Endothelial cell of umbilical vein (primary cell): ENCODE measurements at regions not wholly inside any gene's neighbourhood (a gene's known extent, or its start where the extent isn't known, plus 50 kb on each side); places are given as distances from the start of the nearest gene placed in this dataset.
A peak's percentile ranks its signal among the peaks of the same experiment; 100 is the strongest.

Source experiments
- BruUV-seq: library from RNA; stranded (reverse); fragments of 400-500 nt; replicated peaks from 2 replicates; lab custom pipeline; 2021; lab: Mats Ljungman, UMichigan
- CTCF ChIA-PET: fragments of 300-600, 350-600 bp; sonication (Branson Sonifier 250); formaldehyde crosslinking; loops from one replicate; lab custom pipeline; 2021; ENCODE audit warnings: antibody characterized with exemption, inconsistent platforms; lab: Charles Lee
- POLR2A ChIA-PET: fragments of 300-600, 350-600 bp; sonication (Branson Sonifier 250); formaldehyde crosslinking; loops from one replicate; lab custom pipeline; 2021; ENCODE audit warnings: antibody characterized with exemption, inconsistent platforms; lab: Charles Lee
- DNase-seq: peaks from one replicate; pipeline ENCODE4 v3.0.0-alpha.2; 2011; ENCODE audit warnings: low read depth, low spot score
- FAIRE-seq: peaks from 2 replicates; lab custom pipeline; 2011; peaks lifted over from hg19 to GRCh38; lab: Jason Lieb, UNC
- H2AFZ ChIP-seq: 2 replicates; pipeline ENCODE4 v1.6.0; 2012; ENCODE audit warnings: low read depth, low read length, control low read depth, inconsistent platforms
- H3K27ac ChIP-seq: 2 replicates; pipeline ENCODE4 v1.5.1; 2011; ENCODE audit warnings: low read depth, mild to moderate bottlenecking, control low read depth, low read length, moderate library complexity; ENCODE audit not compliant: insufficient read depth
- H3K27me3 ChIP-seq, 2 experiments: 2 replicates each; pipeline versions ENCODE4 v1.6.0 to v1.6.1; 2011; ENCODE audit warnings: low read length in 2 of 2, mixed read lengths in 1 of 2; ENCODE audit not compliant: control insufficient read depth in 2 of 2, insufficient read depth in 2 of 2
- H3K36me3 ChIP-seq, 2 experiments: 2 replicates in 1 of 2; 3 replicates in 1 of 2; pipeline ENCODE4 v1.5.1; 2011; ENCODE audit warnings: low read length in 2 of 2, mild to moderate bottlenecking in 1 of 2, moderate library complexity in 1 of 2; ENCODE audit not compliant: control insufficient read depth in 2 of 2, insufficient read depth in 2 of 2; ENCODE audit errors: extremely low read depth in 1 of 2
- H3K4me1 ChIP-seq: 3 replicates; pipeline ENCODE4 v1.5.1; 2011; ENCODE audit warnings: mild to moderate bottlenecking, low read length; ENCODE audit not compliant: control insufficient read depth, insufficient read depth; ENCODE audit errors: extremely low read depth
- H3K4me2 ChIP-seq: 2 replicates; pipeline ENCODE4 v1.6.1; 2011; ENCODE audit warnings: low read length, control low read depth, mixed read lengths; ENCODE audit not compliant: insufficient read depth
- H3K4me3 ChIP-seq, 3 experiments: fragments of 200-600 bp in 1 of 3; sonication (generic), shearing (Covaris generic) in 1 of 3; replicated peaks in 1 of 3; 2 replicates each; pipeline ENCODE4 v1.5.1; 2011 to 2016; ENCODE audit warnings: control low read depth in 3 of 3, low read length in 3 of 3, mild to moderate bottlenecking in 2 of 3, inconsistent platforms in 1 of 3, low read depth in 1 of 3, moderate library complexity in 1 of 3; ENCODE audit not compliant: insufficient read depth in 1 of 3
- H3K79me2 ChIP-seq: 2 replicates; pipeline ENCODE4 v1.6.0; 2012; ENCODE audit warnings: low read length, inconsistent platforms; ENCODE audit not compliant: control insufficient read depth, insufficient read depth
- H3K9ac ChIP-seq: replicated peaks from 2 replicates; pipeline ENCODE3; 2011; ENCODE audit warnings: low read length, control low read depth; ENCODE audit not compliant: insufficient read depth; ENCODE audit errors: extremely low read depth
- H3K9me1 ChIP-seq: replicated peaks from 3 replicates; pipeline ENCODE4 v1.6.0; 2011; ENCODE audit warnings: mild to moderate bottlenecking, low read length; ENCODE audit not compliant: control insufficient read depth, insufficient read depth; ENCODE audit errors: extremely low read depth
- H3K9me3 ChIP-seq: replicated peaks from 2 replicates; pipeline ENCODE4 v1.5.1; 2012; ENCODE audit warnings: low read length, inconsistent platforms; ENCODE audit not compliant: control insufficient read depth, insufficient read depth
- H4K20me1 ChIP-seq: replicated peaks from 2 replicates; pipeline ENCODE3; 2011; ENCODE audit warnings: mild to moderate bottlenecking, low read length; ENCODE audit not compliant: control insufficient read depth, insufficient read depth; ENCODE audit errors: extremely low read depth
- FOS ChIP-seq: IDR thresholded peaks from 2 replicates; pipeline ENCODE4 v1.6.1; 2011; ENCODE audit warnings: mild to moderate bottlenecking, low read length, moderate library complexity, borderline replicate concordance; ENCODE audit not compliant: insufficient read depth
- GATA2 ChIP-seq: IDR thresholded peaks from 2 replicates; pipeline ENCODE4 v1.7.0; 2011; ENCODE audit warnings: low read depth, mild to moderate bottlenecking, moderate library complexity, mixed read lengths, low read length; ENCODE audit not compliant: insufficient read length, insufficient read depth
- MYC ChIP-seq: IDR thresholded peaks from one replicate; pipeline ENCODE4 v1.6.1; 2011; ENCODE audit warnings: mild to moderate bottlenecking, low read depth, low read length
- POLR2A ChIP-seq: IDR thresholded peaks from 2 replicates; pipeline ENCODE4 v1.6.1; 2012; ENCODE audit warnings: low read depth, mild to moderate bottlenecking, control low read depth, low read length
- POLR2AphosphoS5 ChIP-seq: IDR thresholded peaks from 2 replicates; pipeline ENCODE4 v1.6.1; 2012; ENCODE audit warnings: low read depth, mild to moderate bottlenecking, control low read depth, low read length, moderate library complexity; ENCODE audit not compliant: insufficient read depth
- dilution Hi-C: fragments of 300-500 bp; cut with MboI; formaldehyde crosslinking; loops from one replicate; pipeline ENCODE4 v1.15.0; 2019; ENCODE audit warnings: low sequenced_read_pairs; ENCODE audit not compliant: extremely low pct_ligation_motif_present
- intact Hi-C: fragments of 100-400 bp; cut with micrococcal nuclease; formaldehyde crosslinking; loops from one replicate; pipeline ENCODE4 v1.10.0; 2022
- TF ChIP-seq, protein P1 (sequence below), 2 donors: IDR thresholded peaks; 1 replicate in 1 of 2; 2 replicates in 1 of 2; pipeline ENCODE4 v1.5.1; 2011; ENCODE audit warnings: low read length in 2 of 2, mild to moderate bottlenecking in 2 of 2, moderate library complexity in 2 of 2, control low read depth in 1 of 2, inconsistent platforms in 1 of 2, low read depth in 1 of 2; ENCODE audit not compliant: insufficient read depth in 1 of 2; ENCODE audit errors: extremely low read depth in 1 of 2

DNA sequence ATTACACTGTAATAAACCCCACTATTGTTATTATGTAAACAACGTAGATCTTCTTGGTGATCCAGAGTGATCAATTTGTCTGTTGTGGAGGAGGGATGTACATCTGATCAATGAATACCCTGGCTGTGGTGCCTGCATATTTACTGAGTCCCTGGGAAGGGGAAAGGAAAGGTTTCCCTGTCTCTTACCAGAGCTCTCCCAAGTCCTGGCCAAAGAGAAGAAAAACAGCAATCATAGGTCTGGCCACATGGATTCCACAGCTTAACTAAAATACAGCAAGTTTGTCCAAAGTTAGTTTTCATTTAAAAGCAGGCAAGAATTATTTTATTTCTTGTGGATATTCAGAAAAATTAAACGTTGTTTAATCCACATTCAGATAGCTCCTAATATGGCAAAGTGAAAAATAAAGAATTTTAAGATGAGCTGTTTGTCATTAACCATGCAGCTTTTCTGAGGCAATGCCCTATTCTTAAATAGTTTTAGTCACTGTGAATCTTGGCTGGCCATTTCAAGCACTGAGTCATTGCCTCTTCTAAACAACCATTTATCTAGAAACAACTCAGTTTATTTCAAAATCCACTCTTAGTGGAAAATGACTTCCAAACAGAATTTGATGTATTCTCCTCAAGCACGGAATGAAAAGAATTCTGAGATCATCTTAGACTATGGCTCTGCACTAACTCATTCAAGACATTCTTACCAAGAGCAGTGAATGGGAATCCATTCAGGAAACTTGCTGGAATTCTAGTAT lies 1004.4 kb upstream of the CDH2 start:
- DNase-seq, result peak; percentile 71
- Histone ChIP-seq H3K9ac (no peak overlapping the region), H2AFZ (peak overlapping the region; percentile 84), H3K4me1 (peaks cover 14% of the 10 kb centered on the region), H3K27ac (peak overlapping the region; percentile 69), H3K79me2 (no peaks in the 10 kb centered on the region), H3K4me2 (peak overlapping the region; percentile 63), H4K20me1 (no peaks in the 10 kb centered on the region), H3K4me3 (no peak overlapping the region), H3K36me3 (no peaks in the 10 kb centered on the region), H3K9me3 (no peaks in the 10 kb centered on the region), H3K9me1 (no peaks in the 10 kb centered on the region), H3K27me3 (no peaks in the 10 kb centered on the region)
- BruUV-seq, result TSS peak; percentile 72
- ChIA-PET CTCF (interaction anchor here (0.7 to 1.6 kb wide), 4 partner anchors 9 to 186 kb away, joined by 3 to 5 read pairs (median 3); no protein-coding TSS in a partner anchor), POLR2A (no interaction called here)
- intact Hi-C loops (no loop called here), dilution Hi-C loops (no loop called here)
- peak; percentile 75 for FAIRE-seq
- TF ChIP-seq FOS, result peak; percentile 56
- no peak for TF ChIP-seq GATA2
- TF ChIP-seq POLR2AphosphoS5, result no peak
- TF ChIP-seq MYC, result no peak
- no peak for TF ChIP-seq POLR2A

DNA sequence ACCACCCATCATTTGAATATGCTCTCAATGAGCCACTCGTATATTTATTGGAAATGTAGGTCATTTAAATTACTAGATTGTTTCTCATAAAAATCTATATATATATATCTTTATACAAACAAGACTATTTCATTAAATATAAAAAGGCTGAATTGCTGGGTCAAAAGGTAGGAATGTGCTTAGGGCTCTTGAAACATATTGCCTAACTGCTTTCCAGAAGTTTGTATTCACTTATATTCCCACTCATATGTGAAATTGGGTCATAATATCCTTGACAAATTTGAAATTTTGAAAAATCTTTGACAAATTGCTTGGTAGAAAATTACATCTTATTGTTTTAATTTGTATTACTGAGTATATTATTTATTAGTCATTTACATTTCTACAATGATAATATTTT lies 999.8 kb upstream of the CDH2 start:
- no TSS peak for BruUV-seq

More for the DNA sequence above, 999.8 kb upstream of the CDH2 start:
- Histone ChIP-seq H3K36me3 (no peaks in the 10 kb centered on the region), H3K4me2 (no peak overlapping the region), H3K9me1 (no peaks in the 10 kb centered on the region), H3K27ac (no peak overlapping the region), H4K20me1 (no peaks in the 10 kb centered on the region), H3K79me2 (no peaks in the 10 kb centered on the region), H3K4me1 (peaks cover 9% of the 10 kb centered on the region), H3K9me3 (no peaks in the 10 kb centered on the region), H3K4me3 (no peak overlapping the region), H2AFZ (no peak overlapping the region), H3K9ac (no peak overlapping the region), H3K27me3 (no peaks in the 10 kb centered on the region)
- TF ChIP-seq, protein P1, sequence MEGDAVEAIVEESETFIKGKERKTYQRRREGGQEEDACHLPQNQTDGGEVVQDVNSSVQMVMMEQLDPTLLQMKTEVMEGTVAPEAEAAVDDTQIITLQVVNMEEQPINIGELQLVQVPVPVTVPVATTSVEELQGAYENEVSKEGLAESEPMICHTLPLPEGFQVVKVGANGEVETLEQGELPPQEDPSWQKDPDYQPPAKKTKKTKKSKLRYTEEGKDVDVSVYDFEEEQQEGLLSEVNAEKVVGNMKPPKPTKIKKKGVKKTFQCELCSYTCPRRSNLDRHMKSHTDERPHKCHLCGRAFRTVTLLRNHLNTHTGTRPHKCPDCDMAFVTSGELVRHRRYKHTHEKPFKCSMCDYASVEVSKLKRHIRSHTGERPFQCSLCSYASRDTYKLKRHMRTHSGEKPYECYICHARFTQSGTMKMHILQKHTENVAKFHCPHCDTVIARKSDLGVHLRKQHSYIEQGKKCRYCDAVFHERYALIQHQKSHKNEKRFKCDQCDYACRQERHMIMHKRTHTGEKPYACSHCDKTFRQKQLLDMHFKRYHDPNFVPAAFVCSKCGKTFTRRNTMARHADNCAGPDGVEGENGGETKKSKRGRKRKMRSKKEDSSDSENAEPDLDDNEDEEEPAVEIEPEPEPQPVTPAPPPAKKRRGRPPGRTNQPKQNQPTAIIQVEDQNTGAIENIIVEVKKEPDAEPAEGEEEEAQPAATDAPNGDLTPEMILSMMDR (IDR thresholded peaks at IDR 0.05; ENCODE audit: extremely low read depth in 1 of 2, insufficient read depth in 1 of 2, low read depth in 1 of 2, low read length in 2 of 2), result no peak
- TF ChIP-seq FOS (no peak), GATA2 (no peak)
- DNase-seq, result no peak
- ChIA-PET POLR2A (no interaction called here), CTCF (no interaction called here)
- dilution Hi-C loops, result no loop called here
- intact Hi-C loops, result no loop called here
- no peak for FAIRE-seq
